SK-N-SH treated with all-trans-retinoic acid at 6 μM for 48 hours (cell line): ENCODE measurements at regions not wholly inside any gene's neighbourhood (a gene's known extent, or its start where the extent isn't known, plus 50 kb on each side); places are given as distances from the start of the nearest gene placed in this dataset.

Experiments
- ARNTL ChIP-seq: fragments of 450-650 bp; formaldehyde crosslinking; IDR thresholded peaks from 2 replicates; pipeline ENCODE4 v1.5.0; 2020; ENCODE audit warnings: low read depth, mild to moderate bottlenecking, moderate library complexity, borderline replicate concordance
- CREB5 ChIP-seq: fragments of 250-450 bp; sonication (Bioruptor Pico); IDR thresholded peaks from 2 replicates; pipeline ENCODE4 v1.5.1; 2020; ENCODE audit warnings: low read depth, mild to moderate bottlenecking, moderate library complexity
- PATZ1 ChIP-seq: fragments of 250-450 bp; sonication (Bioruptor Pico); IDR thresholded peaks from 2 replicates; pipeline ENCODE4 v1.8.0; 2020; ENCODE audit warnings: mild to moderate bottlenecking, moderate library complexity, borderline replicate concordance
- TSHZ2 ChIP-seq: fragments of 250-450 bp; sonication (Bioruptor Pico); IDR thresholded peaks from 2 replicates; pipeline ENCODE4 v1.5.0; 2020; ENCODE audit warnings: mild to moderate bottlenecking, moderate library complexity

- TF ChIP-seq CREB5 (CRISPR knock-in tag) (no peak), TSHZ2 (no peak), ARNTL (no peak), PATZ1 (CRISPR knock-in tag) (no peak)
Measured at GRCh38 chr7:53252539-53252938, 217.1 kb downstream of the POM121L12 start.
